ENCODE measurements at regions not wholly inside any gene's neighbourhood (a gene's known extent, or its start where the extent isn't known, plus 50 kb on each side); places are given as distances from the start of the nearest gene placed in this dataset.
"Not testable (repeated sequence)": the region's sequence is repeated elsewhere in the genome, so short reads cannot be mapped to it uniquely, and the experiment has no call there.

DNA sequence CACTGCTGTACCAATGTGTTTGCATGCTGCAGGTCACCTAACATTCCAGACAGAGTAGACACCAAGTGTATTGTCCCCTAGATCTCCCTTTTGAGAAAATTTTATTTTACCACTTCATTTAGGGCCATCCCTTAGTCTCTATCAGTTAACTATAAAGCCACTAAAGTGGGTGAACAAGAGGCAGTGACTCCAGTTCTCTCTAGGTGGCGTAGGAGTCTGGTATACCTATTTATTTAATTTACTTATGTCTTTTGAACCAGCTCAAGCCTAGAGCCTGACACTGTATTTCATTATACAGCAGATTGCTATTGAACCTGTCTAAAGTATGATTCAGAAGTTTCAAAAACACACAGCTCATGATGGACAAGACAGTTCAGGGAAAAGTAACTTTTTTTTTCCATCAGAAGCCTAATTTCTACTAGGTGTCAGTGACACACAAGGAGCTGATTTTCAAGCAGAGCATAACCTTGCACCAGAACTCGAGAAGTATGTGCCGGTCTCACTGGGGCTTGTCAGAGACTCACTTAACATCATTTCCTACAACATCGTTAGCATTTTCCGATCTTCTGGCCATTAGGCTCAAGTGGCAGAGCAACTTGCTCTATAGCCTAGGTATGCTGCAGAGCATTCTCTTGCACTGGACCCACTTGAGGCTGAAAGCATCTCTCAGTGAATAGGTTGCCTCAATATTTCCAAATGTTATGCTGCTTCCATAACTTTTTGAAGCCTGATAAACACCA lies 175.4 kb downstream of the CDC14C start:
- H3K36me3 ChIP-seq (ENCODE audit: control insufficient read depth, insufficient read depth, low read length), result no peaks in the 10 kb centered on the region
- no peak overlapping the region for H2AFZ ChIP-seq
- H3K79me2 ChIP-seq, result no peaks in the 10 kb centered on the region
- no peaks in the 10 kb centered on the region for H3K4me1 ChIP-seq
- no peak overlapping the region for H3K4me2 ChIP-seq (ENCODE audit: low read length)
- H3K27me3 ChIP-seq (ENCODE audit: control insufficient read depth, insufficient read depth, low read length), result no peaks in the 10 kb centered on the region
- no peak overlapping the region for H3K9ac ChIP-seq
- H3K27ac ChIP-seq, result no peak overlapping the region
- no peaks in the 10 kb centered on the region for H3K9me3 ChIP-seq (ENCODE audit: control insufficient read depth, low read length)
- TF ChIP-seq, protein P1, sequence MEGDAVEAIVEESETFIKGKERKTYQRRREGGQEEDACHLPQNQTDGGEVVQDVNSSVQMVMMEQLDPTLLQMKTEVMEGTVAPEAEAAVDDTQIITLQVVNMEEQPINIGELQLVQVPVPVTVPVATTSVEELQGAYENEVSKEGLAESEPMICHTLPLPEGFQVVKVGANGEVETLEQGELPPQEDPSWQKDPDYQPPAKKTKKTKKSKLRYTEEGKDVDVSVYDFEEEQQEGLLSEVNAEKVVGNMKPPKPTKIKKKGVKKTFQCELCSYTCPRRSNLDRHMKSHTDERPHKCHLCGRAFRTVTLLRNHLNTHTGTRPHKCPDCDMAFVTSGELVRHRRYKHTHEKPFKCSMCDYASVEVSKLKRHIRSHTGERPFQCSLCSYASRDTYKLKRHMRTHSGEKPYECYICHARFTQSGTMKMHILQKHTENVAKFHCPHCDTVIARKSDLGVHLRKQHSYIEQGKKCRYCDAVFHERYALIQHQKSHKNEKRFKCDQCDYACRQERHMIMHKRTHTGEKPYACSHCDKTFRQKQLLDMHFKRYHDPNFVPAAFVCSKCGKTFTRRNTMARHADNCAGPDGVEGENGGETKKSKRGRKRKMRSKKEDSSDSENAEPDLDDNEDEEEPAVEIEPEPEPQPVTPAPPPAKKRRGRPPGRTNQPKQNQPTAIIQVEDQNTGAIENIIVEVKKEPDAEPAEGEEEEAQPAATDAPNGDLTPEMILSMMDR (IDR thresholded peaks at IDR 0.05), result no peak
- H3K4me3 ChIP-seq (ENCODE audit: low read depth, low read length), result no peak overlapping the region

DNA sequence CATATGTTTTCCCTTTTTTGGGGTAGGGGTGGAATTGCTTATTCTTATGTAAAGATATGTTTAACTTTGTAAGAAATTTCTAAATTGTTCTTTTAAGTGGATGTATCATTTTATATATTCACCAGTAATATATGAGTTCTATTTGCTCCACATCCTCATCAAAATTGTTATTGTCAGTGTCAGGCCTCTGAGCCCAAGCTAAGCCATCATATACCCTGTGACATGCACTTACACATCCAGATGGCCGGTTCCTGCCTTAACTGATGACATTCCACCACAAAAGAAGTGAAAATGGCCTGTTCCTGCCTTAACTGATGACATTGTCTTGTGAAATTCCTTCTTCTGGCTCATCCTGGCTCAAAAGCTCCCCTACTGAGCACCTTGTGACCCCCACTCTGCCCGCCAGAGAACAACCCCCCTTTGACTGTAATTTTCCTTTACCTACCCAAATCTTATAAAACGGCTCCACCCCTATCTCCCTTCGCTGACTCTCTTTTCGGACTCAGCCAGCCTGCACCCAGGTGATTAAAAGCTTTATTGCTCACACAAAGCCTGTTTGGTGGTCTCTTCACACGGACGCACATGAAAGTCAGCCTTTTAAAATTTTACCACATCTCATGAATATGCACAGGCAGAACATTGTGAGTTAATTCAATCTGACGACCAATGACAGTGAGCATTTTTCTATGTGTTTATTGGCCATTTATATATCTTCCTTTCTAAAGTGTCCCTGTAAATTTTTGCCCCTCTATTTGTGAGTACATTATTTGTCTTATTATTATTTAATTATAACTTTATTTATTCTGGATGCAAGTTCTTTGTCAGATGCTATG lies 176.8 kb downstream of the CDC14C start:
- not testable (repeated sequence) for H3K4me3 ChIP-seq (ENCODE audit: low read depth, low read length); H3K36me3 ChIP-seq (ENCODE audit: control insufficient read depth, insufficient read depth, low read length); H3K4me1 ChIP-seq; H3K9ac ChIP-seq; H3K27ac ChIP-seq; H2AFZ ChIP-seq; H3K4me2 ChIP-seq (ENCODE audit: low read length); H3K79me2 ChIP-seq; H3K9me3 ChIP-seq (ENCODE audit: control insufficient read depth, low read length); H3K27me3 ChIP-seq (ENCODE audit: control insufficient read depth, insufficient read depth, low read length)

DNA sequence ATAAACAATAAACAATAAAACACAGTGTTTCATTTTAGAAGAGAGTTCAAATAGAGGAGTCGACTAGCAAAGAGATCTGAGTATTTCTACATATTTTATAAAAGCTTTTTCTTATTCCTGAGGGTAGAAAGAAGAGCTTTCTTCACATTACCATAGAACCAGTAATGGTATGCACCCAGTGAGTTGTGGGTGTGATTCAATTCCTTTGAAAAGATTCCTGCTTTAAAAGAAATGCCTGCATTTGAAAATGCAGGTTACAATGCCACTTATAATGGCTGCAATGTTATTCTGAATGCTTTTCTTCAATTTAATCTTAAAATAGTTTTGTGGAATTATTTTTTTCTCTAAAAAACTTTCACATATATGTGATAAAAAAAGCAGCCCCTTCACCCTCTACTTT lies 178.1 kb downstream of the CDC14C start:
- Histone ChIP-seq H3K27ac (no peak overlapping the region), H3K36me3 (ENCODE audit: control insufficient read depth, insufficient read depth, low read length) (no peaks in the 10 kb centered on the region), H3K4me1 (no peaks in the 10 kb centered on the region), H2AFZ (no peak overlapping the region), H3K4me3 (ENCODE audit: low read depth, low read length) (no peak overlapping the region), H3K27me3 (ENCODE audit: control insufficient read depth, insufficient read depth, low read length) (no peaks in the 10 kb centered on the region), H3K79me2 (no peaks in the 10 kb centered on the region), H3K9ac (no peak overlapping the region), H3K9me3 (ENCODE audit: control insufficient read depth, low read length) (no peaks in the 10 kb centered on the region), H3K4me2 (ENCODE audit: low read length) (no peak overlapping the region)
- TF ChIP-seq, protein P1 (IDR thresholded peaks at IDR 0.05), result no peak

DNA sequence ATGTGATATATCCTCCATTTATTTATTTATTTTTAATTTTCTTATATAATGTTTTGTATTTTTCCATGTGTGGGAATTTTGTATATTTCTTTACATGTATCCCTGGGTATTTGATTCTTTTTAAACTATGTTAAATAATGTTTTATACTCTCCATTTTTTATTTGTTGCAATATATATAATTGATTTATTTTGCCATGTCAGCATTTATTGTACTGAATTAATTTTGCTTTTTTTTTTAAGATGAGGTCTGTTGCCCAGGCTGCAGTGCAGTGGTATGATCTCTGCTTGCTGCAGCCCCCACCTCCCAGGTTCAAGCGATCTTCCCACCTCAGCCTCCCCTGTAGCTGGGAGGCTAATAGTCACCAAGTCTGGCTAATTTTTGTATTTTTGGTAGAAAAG lies 187.4 kb downstream of the CDC14C start:
- H2AFZ ChIP-seq, result no peak overlapping the region
- H3K36me3 ChIP-seq (ENCODE audit: control insufficient read depth, insufficient read depth, low read length), result no peaks in the 10 kb centered on the region
- H3K9ac ChIP-seq, result no peak overlapping the region
- H3K4me1 ChIP-seq, result no peaks in the 10 kb centered on the region
- TF ChIP-seq, protein P1 (IDR thresholded peaks at IDR 0.05), result no peak
- no peaks in the 10 kb centered on the region for H3K27me3 ChIP-seq (ENCODE audit: control insufficient read depth, insufficient read depth, low read length)
- no peaks in the 10 kb centered on the region for H3K79me2 ChIP-seq
- no peak overlapping the region for H3K27ac ChIP-seq
- no peak overlapping the region for H3K4me2 ChIP-seq (ENCODE audit: low read length)
- no peak overlapping the region for H3K4me3 ChIP-seq (ENCODE audit: low read depth, low read length)
- no peaks in the 10 kb centered on the region for H3K9me3 ChIP-seq (ENCODE audit: control insufficient read depth, low read length)

DNA sequence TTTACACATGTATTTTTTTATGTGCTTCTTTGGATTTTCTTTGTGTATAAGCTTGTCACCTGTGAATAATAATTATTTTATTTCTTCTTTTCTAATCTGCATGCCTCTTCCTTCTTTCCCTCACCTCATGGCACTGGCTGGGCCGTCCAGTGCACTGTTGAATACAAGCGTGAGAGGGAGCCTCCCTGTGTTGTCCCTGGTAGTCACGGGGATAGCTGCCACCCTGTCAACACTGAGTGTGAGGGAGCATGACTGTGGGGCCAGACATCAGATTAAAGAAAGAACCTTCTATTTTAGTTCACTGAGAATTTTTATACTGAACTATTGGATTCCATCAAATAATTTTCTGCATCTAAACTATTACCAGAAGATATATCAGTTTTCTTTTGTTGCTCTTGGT lies 187.9 kb downstream of the CDC14C start:
- Histone ChIP-seq H3K36me3 (ENCODE audit: control insufficient read depth, insufficient read depth, low read length) (no peaks in the 10 kb centered on the region), H3K9me3 (ENCODE audit: control insufficient read depth, low read length) (no peaks in the 10 kb centered on the region), H3K79me2 (no peaks in the 10 kb centered on the region), H3K4me2 (ENCODE audit: low read length) (no peak overlapping the region), H3K27me3 (ENCODE audit: control insufficient read depth, insufficient read depth, low read length) (no peaks in the 10 kb centered on the region), H3K4me3 (ENCODE audit: low read depth, low read length) (no peak overlapping the region), H3K9ac (no peak overlapping the region), H3K27ac (no peak overlapping the region), H2AFZ (no peak overlapping the region), H3K4me1 (no peaks in the 10 kb centered on the region)
- TF ChIP-seq, protein P1 (IDR thresholded peaks at IDR 0.05), result no peak
